ENCODE measurements at regions not wholly inside any gene's neighbourhood (a gene's known extent, or its start where the extent isn't known, plus 50 kb on each side); places are given as distances from the start of the nearest gene placed in this dataset.
A peak's percentile ranks its signal among the peaks of the same experiment; 100 is the strongest.

DNA sequence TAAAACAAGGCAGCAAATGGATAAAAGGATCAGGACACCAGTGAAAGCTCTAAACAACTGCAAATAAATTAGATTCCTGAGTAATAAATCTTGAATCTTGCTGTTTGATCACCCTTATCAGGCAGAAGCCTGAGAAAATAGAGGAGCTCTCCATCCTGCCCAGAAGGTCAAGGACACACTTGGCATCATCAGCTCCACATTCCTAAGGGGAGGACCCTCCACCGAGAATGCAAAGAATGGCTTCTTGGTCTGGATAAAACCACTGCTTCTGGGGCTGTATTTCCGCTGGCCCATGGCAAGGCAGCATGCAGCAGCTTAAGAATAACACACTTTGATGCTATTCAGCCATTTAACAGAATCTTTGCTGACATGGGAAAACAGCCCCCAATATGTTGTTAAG, 108.9 kb upstream of the TSC22D2 start:
- CTCF ChIA-PET, result interaction anchor here (0.7 kb wide), 1 partner anchor 12 kb away, joined by 3 read pairs; no protein-coding TSS in a partner anchor
- POLR2A ChIA-PET, result no interaction called here
- TF ChIP-seq, protein P1, sequence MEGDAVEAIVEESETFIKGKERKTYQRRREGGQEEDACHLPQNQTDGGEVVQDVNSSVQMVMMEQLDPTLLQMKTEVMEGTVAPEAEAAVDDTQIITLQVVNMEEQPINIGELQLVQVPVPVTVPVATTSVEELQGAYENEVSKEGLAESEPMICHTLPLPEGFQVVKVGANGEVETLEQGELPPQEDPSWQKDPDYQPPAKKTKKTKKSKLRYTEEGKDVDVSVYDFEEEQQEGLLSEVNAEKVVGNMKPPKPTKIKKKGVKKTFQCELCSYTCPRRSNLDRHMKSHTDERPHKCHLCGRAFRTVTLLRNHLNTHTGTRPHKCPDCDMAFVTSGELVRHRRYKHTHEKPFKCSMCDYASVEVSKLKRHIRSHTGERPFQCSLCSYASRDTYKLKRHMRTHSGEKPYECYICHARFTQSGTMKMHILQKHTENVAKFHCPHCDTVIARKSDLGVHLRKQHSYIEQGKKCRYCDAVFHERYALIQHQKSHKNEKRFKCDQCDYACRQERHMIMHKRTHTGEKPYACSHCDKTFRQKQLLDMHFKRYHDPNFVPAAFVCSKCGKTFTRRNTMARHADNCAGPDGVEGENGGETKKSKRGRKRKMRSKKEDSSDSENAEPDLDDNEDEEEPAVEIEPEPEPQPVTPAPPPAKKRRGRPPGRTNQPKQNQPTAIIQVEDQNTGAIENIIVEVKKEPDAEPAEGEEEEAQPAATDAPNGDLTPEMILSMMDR (IDR thresholded peaks at IDR 0.05; ENCODE audit: insufficient read depth, low read depth, low read length), result no peak
- Histone ChIP-seq H3K27me3 (ENCODE audit: control insufficient read depth, insufficient read depth, low read length) (no peaks in the 10 kb centered on the region), H3K4me3 (ENCODE audit: low read depth, low read length) (no peak overlapping the region), H3K36me3 (ENCODE audit: control insufficient read depth, insufficient read depth, low read length) (no peaks in the 10 kb centered on the region)
- DNase-seq (ENCODE audit: low read depth), result no peak

DNA sequence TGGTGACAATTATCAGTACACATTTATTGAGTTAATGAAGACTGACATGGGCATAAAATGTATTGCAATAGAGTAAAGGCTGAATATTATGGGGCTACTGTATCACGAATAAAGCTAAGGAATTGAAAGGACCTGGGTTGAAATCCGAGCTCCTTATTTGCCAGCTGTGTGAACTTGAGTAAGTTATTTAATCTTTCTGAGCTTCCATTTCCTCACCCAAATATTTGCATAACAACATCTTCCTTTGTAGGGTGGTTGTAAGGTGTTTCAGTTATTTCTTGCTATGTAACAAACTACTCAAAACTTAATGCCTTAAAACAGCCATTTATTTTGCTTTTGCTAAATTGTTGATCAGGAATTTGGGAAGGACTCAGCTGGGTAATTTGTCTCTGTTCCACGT, 111.1 kb upstream of the TSC22D2 start:
- DNase-seq (ENCODE audit: low read depth), result no peak
- ChIA-PET CTCF (interaction anchor here (0.6 to 1.9 kb wide), 4 partner anchors 10 to 115 kb away, joined by 3 to 7 read pairs (median 4); no protein-coding TSS in a partner anchor), POLR2A (interaction anchor here (0.6 kb wide), 1 partner anchor 112 kb away, joined by 16 read pairs; no protein-coding TSS in a partner anchor)
- TF ChIP-seq, protein P1 (IDR thresholded peaks at IDR 0.05; ENCODE audit: insufficient read depth, low read depth, low read length), result no peak
- Histone ChIP-seq H3K4me3 (ENCODE audit: low read depth, low read length) (no peak overlapping the region), H3K36me3 (ENCODE audit: control insufficient read depth, insufficient read depth, low read length) (no peaks in the 10 kb centered on the region), H3K27me3 (ENCODE audit: control insufficient read depth, insufficient read depth, low read length) (no peaks in the 10 kb centered on the region)

DNA sequence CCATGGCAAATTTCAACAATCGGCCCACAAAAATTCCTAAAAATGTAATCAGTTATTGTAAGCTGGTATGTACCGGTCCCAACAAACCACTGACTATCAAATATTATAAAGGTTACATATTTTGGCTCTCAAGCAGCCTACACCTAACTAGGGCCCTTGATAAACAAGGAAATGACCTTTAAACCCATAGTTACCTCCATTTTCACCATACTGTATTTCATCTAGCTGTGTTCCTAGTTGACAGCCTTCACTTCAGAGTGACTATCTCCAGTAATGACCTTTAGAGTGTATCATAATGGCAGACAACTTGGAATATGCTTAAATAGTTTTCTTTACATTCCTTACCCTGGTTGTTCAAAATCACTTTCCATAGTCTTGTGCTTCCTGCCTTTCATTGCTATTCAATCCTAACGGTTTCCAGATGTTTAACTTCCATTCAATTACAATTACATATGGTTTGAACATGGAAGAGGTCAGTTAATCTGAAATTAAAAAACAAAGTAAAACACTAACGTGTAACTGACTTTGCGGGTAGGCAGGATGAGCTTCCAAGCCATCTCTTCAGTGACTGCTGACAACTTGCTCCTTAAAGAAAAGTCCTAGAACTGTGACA, 111.9 kb upstream of the TSC22D2 start:
- POLR2A ChIA-PET, result interaction anchor here (0.6 to 0.8 kb wide), 2 partner anchors 113 to 118 kb away, joined by 3 to 16 read pairs; no protein-coding TSS in a partner anchor

DNA sequence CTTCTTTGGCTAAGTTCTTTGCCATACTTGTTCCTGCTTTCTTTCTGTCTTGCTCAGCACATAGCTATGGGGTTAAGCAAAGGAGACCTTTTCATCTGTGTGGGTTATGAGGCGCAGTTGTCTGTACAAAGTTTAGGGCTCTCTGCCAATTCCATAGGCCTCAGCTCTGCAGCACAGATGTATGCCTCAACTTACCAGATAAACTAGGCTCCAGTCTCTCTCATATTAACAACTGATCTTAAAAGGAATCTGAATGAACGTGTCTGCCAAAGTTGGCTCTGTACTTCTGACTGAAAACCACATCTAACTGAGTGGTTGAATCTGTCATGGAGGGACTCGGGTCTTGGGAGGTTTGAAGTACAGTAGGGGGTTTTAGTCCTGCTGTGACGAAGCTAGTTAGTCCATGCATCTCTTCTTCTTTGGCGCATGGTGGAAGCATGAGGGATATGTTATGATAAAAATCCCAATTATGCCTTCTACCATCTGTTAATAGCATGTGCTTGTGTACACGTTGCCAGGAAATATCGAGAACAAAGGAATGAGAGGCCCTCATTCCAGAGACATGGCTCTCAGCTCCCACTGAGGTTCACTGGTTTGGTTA, 114.6 kb upstream of the TSC22D2 start:
- Histone ChIP-seq H3K27me3 (ENCODE audit: control insufficient read depth, insufficient read depth, low read length) (no peaks in the 10 kb centered on the region), H3K36me3 (ENCODE audit: control insufficient read depth, insufficient read depth, low read length) (no peaks in the 10 kb centered on the region), H3K4me3 (ENCODE audit: low read depth, low read length) (no peak overlapping the region)
- TF ChIP-seq, protein P1 (IDR thresholded peaks at IDR 0.05; ENCODE audit: insufficient read depth, low read depth, low read length), result no peak
- DNase-seq (ENCODE audit: low read depth), result peak; percentile 85
- CTCF ChIA-PET, result interaction anchor here (0.5 to 1.5 kb wide), 13 partner anchors 10 to 447 kb away, joined by 3 to 5 read pairs (median 3); no protein-coding TSS in a partner anchor
- POLR2A ChIA-PET, result interaction anchor here (0.6 to 1.0 kb wide), 4 partner anchors 29 to 196 kb away, joined by 3 to 4 read pairs (median 4); no protein-coding TSS in a partner anchor

More for the DNA sequence above, 111.9 kb upstream of the TSC22D2 start:
- TF ChIP-seq, protein P1 (IDR thresholded peaks at IDR 0.05; ENCODE audit: insufficient read depth, low read depth, low read length), result no peak
- no peak for DNase-seq (ENCODE audit: low read depth)
- Histone ChIP-seq H3K4me3 (ENCODE audit: low read depth, low read length) (no peak overlapping the region), H3K36me3 (ENCODE audit: control insufficient read depth, insufficient read depth, low read length) (no peaks in the 10 kb centered on the region), H3K27me3 (ENCODE audit: control insufficient read depth, insufficient read depth, low read length) (no peaks in the 10 kb centered on the region)
- CTCF ChIA-PET, result interaction anchor here (0.7 to 1.9 kb wide), 4 partner anchors 11 to 59 kb away, joined by 3 to 7 read pairs (median 4); no protein-coding TSS in a partner anchor

DNA sequence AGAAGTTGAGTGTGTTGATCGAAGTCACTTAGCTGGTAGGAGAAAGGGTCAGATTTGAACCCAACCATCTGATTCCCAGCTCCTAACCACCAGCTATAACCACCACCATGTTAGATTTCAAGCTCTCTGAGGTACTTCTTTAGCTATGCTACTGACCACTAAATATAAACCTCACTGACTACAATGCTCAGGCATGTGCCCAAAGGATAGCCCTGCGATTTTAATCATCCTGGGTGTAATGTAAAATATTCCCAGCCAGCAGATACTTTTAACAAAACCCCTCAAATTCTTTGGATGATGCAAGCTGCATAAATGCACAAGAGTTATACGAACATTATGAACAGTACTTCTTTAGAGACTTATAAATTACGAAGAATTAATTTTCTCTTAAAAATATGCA, 115.2 kb upstream of the TSC22D2 start:
- ChIA-PET CTCF (interaction anchor here (0.8 to 1.5 kb wide), 7 partner anchors 12 to 117 kb away, joined by 3 to 5 read pairs (median 3); no protein-coding TSS in a partner anchor), POLR2A (interaction anchor here (1.0 kb wide), 1 partner anchor 55 kb away, joined by 3 read pairs; no protein-coding TSS in a partner anchor)
- H3K27me3 ChIP-seq (ENCODE audit: control insufficient read depth, insufficient read depth, low read length), result no peaks in the 10 kb centered on the region
- DNase-seq (ENCODE audit: low read depth), result peak; percentile 79
- no peaks in the 10 kb centered on the region for H3K36me3 ChIP-seq (ENCODE audit: control insufficient read depth, insufficient read depth, low read length)
- H3K4me3 ChIP-seq (ENCODE audit: low read depth, low read length), result no peak overlapping the region
- TF ChIP-seq, protein P1 (IDR thresholded peaks at IDR 0.05; ENCODE audit: insufficient read depth, low read depth, low read length), result no peak
